Bronchial epithelial cell (primary cell): ENCODE measurements at regions not wholly inside any gene's neighbourhood (a gene's known extent, or its start where the extent isn't known, plus 50 kb on each side); places are given as distances from the start of the nearest gene placed in this dataset.

ENCODE experiments used
- DNase-seq: peaks from one replicate; pipeline ENCODE4 v3.0.0-alpha.2; 2010; ENCODE audit warnings: low read depth
- FAIRE-seq: peaks from 2 replicates; lab custom pipeline; 2011; peaks lifted over from hg19 to GRCh38; lab: Jason Lieb, UNC
- H3K27me3 ChIP-seq: 2 replicates; pipeline ENCODE4 v1.5.1; 2011; ENCODE audit warnings: low read length; ENCODE audit not compliant: control insufficient read depth, insufficient read depth
- H3K36me3 ChIP-seq: 2 replicates; pipeline ENCODE4 v1.5.1; 2011; ENCODE audit warnings: low read length; ENCODE audit not compliant: control insufficient read depth, insufficient read depth
- H3K4me3 ChIP-seq: 2 replicates; pipeline ENCODE4 v1.5.1; 2011; ENCODE audit warnings: mild to moderate bottlenecking, low read depth, low read length, control low read depth
- CTCF ChIP-seq: IDR thresholded peaks from 2 replicates; pipeline ENCODE4 v1.5.1; 2011; ENCODE audit warnings: mild to moderate bottlenecking, moderate library complexity, low read length, control low read depth, inconsistent platforms; ENCODE audit not compliant: insufficient read depth, severe bottlenecking

GRCh38 chr15:25501828-25502446 is 63.1 kb upstream of the UBE3A start:
- no peak overlapping the region for H3K4me3 ChIP-seq
- no peaks in the 10 kb centered on the region for H3K27me3 ChIP-seq
- H3K36me3 ChIP-seq: no peaks in the 10 kb centered on the region
- peak; percentile 45 for DNase-seq
- FAIRE-seq: no peak
- peak; percentile 36 for TF ChIP-seq CTCF

- Histone ChIP-seq H3K4me3 (no peak overlapping the region), H3K36me3 (no peaks in the 10 kb centered on the region), H3K27me3 (no peaks in the 10 kb centered on the region)
- no peak for DNase-seq
- TF ChIP-seq CTCF: no peak
- no peak for FAIRE-seq
These were observed 60.0 kb upstream of the UBE3A start for GRCh38 chr15:25498835-25499234.

DNA sequence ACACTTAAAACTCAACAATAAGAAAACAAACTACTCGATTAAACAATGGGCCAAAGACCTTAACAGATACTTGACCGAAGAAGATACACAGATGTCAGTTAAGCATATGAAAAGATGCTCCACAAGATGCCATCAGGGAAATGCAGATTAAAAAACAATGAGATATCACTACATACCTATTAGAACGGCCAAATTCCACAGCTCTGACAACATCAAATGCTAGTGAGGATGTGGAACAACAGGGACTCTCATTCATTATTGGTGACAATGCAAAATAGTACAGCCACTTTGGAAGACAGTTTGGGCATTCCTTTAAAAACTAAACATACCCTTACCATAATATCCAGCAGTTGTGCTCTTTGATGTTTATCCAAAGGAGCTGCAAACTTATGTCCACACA is 59.1 kb upstream of the UBE3A start:
- no peak for FAIRE-seq
- TF ChIP-seq CTCF: no peak

DNA sequence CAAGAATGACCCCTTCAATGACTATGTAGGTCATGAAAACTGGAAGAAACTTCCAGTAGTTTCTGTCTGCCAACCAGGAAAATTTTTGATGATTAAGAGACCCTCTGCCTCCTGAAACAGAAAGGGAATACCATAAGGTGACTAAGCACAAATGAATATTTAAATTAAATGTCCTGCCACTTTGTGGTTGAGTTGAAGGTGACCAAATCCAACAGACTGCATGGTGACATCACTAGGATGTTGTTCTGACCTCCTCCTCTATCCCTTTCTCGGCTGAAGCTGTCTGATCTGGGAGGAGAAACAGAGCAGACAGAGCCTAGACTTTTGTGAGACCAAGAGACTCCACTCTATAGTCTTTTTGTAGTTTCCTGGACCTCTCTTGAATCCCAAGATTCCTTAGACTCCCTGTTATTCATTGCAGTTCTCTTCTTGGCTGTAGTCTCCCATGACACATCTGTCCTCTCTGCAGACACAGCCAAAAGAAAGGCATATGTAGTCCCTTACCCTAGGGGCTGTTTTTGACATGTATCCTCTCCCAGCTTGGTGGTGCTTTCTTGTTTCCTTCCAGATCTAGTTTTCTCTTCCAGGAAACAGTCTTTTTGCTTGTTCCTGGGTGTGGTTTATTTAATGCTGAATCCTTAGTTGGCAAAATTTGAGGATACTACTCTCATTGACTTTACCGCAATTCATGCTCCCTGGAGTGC is 55.2 kb upstream of the UBE3A start:
- TF ChIP-seq CTCF: no peak
- Histone ChIP-seq H3K36me3 (no peaks in the 10 kb centered on the region), H3K4me3 (no peak overlapping the region), H3K27me3 (no peaks in the 10 kb centered on the region)
- DNase-seq (no peak), FAIRE-seq (no peak)

More for the DNA sequence above, 59.1 kb upstream of the UBE3A start:
- DNase-seq: no peak
- Histone ChIP-seq H3K27me3 (no peaks in the 10 kb centered on the region), H3K36me3 (no peaks in the 10 kb centered on the region), H3K4me3 (no peak overlapping the region)

DNA sequence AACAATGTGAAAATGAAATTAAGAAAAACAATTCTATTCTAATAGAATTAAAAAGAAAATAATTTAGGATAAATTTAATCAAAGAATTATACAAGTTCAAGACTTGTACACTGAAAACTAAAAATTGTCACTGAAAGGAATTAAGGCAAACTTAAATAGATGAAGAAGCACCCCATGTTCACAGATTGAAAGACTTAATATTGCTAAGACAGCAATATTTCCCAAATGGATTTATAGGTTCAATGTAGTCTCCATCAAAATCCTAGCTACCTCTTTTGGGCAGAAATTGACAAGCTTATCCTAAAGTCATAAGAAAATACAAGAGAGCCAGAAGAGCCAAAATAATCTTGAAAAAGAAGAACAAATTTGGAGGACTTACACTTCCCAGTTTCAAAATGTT is 53.5 kb upstream of the UBE3A start:
- no peak for DNase-seq
- no peak for TF ChIP-seq CTCF
- no peak for FAIRE-seq
- no peaks in the 10 kb centered on the region for H3K36me3 ChIP-seq
- H3K4me3 ChIP-seq: no peak overlapping the region
- H3K27me3 ChIP-seq: no peaks in the 10 kb centered on the region
